Thymus (tissue), 11 donors: ENCODE measurements at regions not wholly inside any gene's neighbourhood (a gene's known extent, or its start where the extent isn't known, plus 50 kb on each side); places are given as distances from the start of the nearest gene placed in this dataset.

ENCODE experiments used
- DNase-seq, 9 donors: peaks; one replicate each; pipeline ENCODE4 v3.0.0-alpha.2; 2013; ENCODE audit warnings: low spot score in 9 of 9, low read depth in 6 of 9, missing footprints in 1 of 9
- H3K27ac ChIP-seq, 2 donors: one replicate each; pipeline ENCODE4 v1.5.1; 2013; ENCODE audit warnings: control low read depth in 1 of 2, low read depth in 1 of 2, low read length in 1 of 2, mild to moderate bottlenecking in 1 of 2, moderate library complexity in 1 of 2
- H3K27me3 ChIP-seq, 2 donors: one replicate each; pipeline ENCODE4 v1.5.1; 2013; ENCODE audit warnings: low read length in 1 of 2; ENCODE audit not compliant: control insufficient read depth in 2 of 2, insufficient read depth in 1 of 2
- H3K36me3 ChIP-seq, 2 donors: one replicate each; pipeline ENCODE4 v1.5.1; 2013; ENCODE audit warnings: low read length in 1 of 2, mild to moderate bottlenecking in 1 of 2, moderate library complexity in 1 of 2; ENCODE audit not compliant: control insufficient read depth in 2 of 2, insufficient read depth in 2 of 2
- H3K4me1 ChIP-seq, 2 donors: one replicate each; pipeline ENCODE4 v1.5.1; 2013; ENCODE audit warnings: low read length in 2 of 2; ENCODE audit not compliant: control insufficient read depth in 2 of 2, insufficient read depth in 2 of 2
- H3K4me3 ChIP-seq, 2 donors: one replicate each; pipeline ENCODE4 v1.5.1; 2013; ENCODE audit warnings: low read length in 2 of 2, control low read depth in 1 of 2, mild to moderate bottlenecking in 1 of 2
- H3K9me3 ChIP-seq, 2 donors: one replicate each; pipeline ENCODE4 v1.5.1; 2013; ENCODE audit warnings: low read length in 1 of 2, mild to moderate bottlenecking in 1 of 2; ENCODE audit not compliant: control insufficient read depth in 2 of 2, insufficient read depth in 1 of 2
- WGBS: extraction: QIAGEN DNeasy Blood & Tissue Kit; methylation state at CpG from one replicate; pipeline ENCODE4 v1.1.7; 2013; 5-methylcytosine and 5-hydroxymethylcytosine counted together
- donor health status: healthy.

DNA sequence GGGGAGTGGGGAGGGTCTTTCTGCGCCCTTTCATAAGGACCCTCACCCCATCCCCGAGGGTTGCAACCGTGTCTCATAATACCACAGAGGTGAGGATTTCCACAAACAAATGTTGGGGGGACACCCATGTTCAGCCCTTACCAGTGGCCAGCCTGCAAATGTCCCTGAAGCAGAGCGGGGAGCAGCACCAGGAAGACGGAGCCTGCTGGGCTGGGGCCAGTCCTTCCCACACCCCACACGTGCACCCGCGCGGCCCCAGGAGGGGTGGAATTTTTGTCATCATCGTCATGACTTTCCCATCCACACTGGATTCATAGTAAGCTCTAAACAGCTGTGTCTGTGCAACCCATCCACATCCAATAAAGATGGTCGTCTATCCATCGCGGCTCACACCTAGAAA, 409.8 kb downstream of the BRD1 start:
- no peak for DNase-seq
- 96% methylated on average over 13 of the region's 13 CpGs for WGBS
- no peaks in the 10 kb centered on the region for H3K4me1 ChIP-seq

DNA sequence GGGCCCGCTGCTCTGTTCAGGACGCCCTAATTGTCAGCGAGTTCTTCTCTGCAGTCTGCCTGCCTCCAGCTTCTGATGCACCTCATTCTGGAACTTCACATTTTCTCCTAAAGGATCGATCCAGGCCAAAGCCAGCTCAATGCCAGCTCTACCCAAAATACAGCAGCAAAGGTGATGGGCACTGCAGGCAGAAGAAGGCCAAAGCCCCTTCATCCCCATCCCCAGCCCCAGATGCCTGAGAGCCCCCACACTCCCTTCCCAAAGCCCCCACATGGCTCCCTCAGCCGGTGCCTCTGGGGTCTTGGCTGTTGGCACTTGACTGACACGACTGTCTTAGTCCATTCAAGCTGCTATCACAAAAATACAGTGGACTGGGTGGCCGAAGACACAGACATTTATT, 410.3 kb downstream of the BRD1 start:
- DNase-seq = no peak
- H3K27ac ChIP-seq = no peak overlapping the region
- 95% methylated on average over 7 of the region's 7 CpGs for WGBS
- no peak overlapping the region for H3K4me3 ChIP-seq
- H3K4me1 ChIP-seq = no peaks in the 10 kb centered on the region
- H3K36me3 ChIP-seq = no peaks in the 10 kb centered on the region
- H3K9me3 ChIP-seq = peaks cover 0 to 1% of the 10 kb centered on the region in 2 donors
- H3K27me3 ChIP-seq = peaks cover 0 to 6% of the 10 kb centered on the region in 2 donors

More for the DNA sequence above, 409.8 kb downstream of the BRD1 start:
- no peaks in the 10 kb centered on the region for H3K36me3 ChIP-seq
- H3K9me3 ChIP-seq = peaks cover 0 to 1% of the 10 kb centered on the region in 2 donors
- H3K27ac ChIP-seq = no peak overlapping the region
- peaks cover 0 to 6% of the 10 kb centered on the region in 2 donors for H3K27me3 ChIP-seq
- H3K4me3 ChIP-seq = no peak overlapping the region

DNA sequence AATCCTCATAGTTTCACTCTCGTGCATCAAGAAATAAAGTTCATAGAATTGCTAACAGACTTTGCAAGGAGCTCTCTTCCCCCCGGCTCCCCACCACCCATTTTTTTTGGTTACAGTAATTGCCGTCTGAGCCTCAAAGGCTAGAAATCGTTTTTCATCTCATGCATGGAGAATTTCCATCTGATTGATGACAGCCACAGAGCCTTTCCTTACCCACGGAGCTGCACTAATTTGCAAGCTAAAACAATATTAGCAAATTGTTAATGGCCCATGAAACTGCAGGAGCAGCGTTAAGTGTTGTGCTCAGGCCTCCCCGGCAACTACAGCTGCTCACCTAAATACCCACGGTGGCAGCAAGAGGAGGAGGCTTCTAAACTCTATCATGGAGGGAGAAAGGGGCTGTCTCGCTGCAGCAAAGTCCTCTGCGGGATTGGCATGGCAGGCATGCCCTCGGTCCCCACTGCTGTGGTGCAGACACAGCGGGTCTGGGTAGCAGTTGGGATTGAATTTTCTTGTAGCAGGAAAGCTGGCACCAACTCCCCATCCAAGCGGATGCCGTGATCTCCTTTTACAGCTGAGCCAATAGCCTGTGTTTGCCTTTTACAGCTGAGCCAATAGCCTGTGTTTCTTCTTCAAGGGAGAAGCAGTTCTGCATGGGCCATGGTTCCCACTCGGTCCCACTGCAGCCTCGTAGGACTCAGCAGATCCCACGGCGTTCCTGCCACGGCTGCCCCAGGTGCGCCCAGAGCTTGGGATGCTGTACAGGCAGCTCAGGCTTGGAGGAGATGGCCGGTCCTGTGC, 412.3 kb downstream of the BRD1 start:
- DNase-seq = no peak
- Histone ChIP-seq H3K9me3 (no peaks in the 10 kb centered on the region), H3K27ac (no peak overlapping the region), H3K4me3 (no peak overlapping the region), H3K27me3 (peaks cover 0 to 6% of the 10 kb centered on the region in 2 donors), H3K4me1 (no peaks in the 10 kb centered on the region), H3K36me3 (no peaks in the 10 kb centered on the region)
- 88% methylated on average over 21 of the region's 21 CpGs for WGBS

DNA sequence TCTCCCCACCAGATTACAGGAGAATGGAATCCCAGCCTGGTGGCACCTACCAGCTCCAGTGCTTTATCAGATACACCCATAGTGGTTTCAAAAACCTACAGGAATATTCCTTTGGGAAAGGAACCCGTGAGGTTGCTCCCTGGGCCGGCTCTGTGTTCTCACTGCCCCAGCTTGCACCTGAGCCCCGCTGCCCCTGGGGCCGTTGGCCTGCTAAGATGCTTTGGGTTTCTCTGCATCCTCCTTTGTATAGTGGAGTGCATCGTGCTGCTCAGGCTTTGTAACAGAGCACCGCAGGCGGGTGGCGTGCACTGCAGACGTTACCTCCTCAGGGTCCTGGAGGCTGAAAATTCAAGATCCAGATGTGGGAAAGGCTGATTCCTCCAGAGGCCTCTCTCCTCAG, 414.1 kb downstream of the BRD1 start:
- H3K36me3 ChIP-seq = no peaks in the 10 kb centered on the region
- no peak overlapping the region for H3K4me3 ChIP-seq
- H3K27ac ChIP-seq = no peak overlapping the region
- peaks cover 0 to 6% of the 10 kb centered on the region in 2 donors for H3K27me3 ChIP-seq
- no peaks in the 10 kb centered on the region for H3K9me3 ChIP-seq
- no peaks in the 10 kb centered on the region for H3K4me1 ChIP-seq
- no peak for DNase-seq
- 80% methylated on average over 9 of the region's 9 CpGs for WGBS

DNA sequence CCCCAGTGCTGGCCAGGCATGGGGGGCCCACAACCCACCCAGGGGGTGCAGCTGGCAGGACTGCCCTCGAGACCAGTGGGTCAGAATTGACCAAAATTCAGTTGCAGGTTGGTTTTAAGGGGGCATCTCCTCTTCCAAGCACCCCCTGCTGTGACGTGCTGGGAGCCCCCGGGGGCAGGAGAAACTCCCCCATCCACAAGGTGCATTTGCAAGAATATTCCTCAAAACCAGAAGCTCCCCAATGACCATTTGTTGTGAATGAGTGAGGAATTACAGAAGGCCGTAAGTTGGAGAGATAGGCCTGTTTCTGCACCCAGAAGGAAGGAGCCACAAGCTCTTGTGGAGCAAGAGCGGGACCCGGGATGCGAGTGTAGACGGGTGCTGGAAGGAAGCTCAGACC, 414.5 kb downstream of the BRD1 start:
- no peaks in the 10 kb centered on the region for H3K36me3 ChIP-seq
- H3K4me3 ChIP-seq = no peak overlapping the region
- H3K27ac ChIP-seq = no peak overlapping the region
- no peaks in the 10 kb centered on the region for H3K9me3 ChIP-seq
- 78% methylated on average over 8 of the region's 8 CpGs for WGBS
- no peaks in the 10 kb centered on the region for H3K4me1 ChIP-seq
- no peak for DNase-seq
- peaks cover 0 to 6% of the 10 kb centered on the region in 2 donors for H3K27me3 ChIP-seq

DNA sequence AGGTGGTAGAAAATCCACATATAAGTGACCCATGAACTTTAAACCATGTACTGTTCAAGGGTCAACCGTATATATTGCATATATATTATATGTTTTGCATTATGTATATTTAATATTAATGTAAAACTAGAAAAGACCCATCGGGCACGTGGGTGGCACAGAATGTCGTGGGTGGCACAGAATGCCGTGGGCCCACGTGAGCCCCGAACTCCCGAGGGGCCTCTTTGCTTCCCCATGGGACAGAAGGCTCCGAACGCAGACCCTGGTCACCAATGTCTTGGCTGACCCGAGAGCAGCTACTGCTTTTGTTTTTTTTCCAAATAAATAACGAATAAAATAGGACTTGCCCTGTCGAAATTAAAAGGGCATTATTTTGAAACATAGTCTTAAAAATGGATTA, 415.4 kb downstream of the BRD1 start:
- Histone ChIP-seq H3K27me3 (peaks cover 0 to 6% of the 10 kb centered on the region in 2 donors), H3K4me1 (no peaks in the 10 kb centered on the region), H3K9me3 (no peaks in the 10 kb centered on the region), H3K27ac (no peak overlapping the region), H3K36me3 (no peaks in the 10 kb centered on the region), H3K4me3 (no peak overlapping the region)
- WGBS = 89% methylated on average over 13 of the region's 13 CpGs
- DNase-seq = no peak

DNA sequence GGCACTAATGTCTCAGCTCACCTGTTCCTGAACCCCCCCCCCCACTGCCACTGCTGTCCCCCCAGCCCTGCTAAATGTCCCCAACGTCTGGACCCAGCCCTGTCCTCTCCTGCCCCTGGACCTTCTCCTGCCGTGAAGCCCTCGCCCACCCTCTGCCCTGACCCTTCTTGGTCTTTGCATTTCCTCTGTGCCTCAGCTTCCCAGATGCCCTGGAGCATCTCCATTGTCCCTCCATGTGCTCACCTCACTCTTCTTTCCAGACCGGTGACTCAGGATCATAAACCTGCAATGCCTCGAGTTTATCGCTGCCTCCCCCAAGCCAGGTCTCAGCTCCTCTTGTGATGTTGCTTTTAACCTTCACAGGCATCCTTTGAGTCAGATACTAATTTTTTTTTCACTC, 416.4 kb downstream of the BRD1 start:
- no peaks in the 10 kb centered on the region for H3K4me1 ChIP-seq
- no peak for DNase-seq
- H3K4me3 ChIP-seq = no peak overlapping the region
- no peaks in the 10 kb centered on the region for H3K9me3 ChIP-seq
- H3K27ac ChIP-seq = no peak overlapping the region
- 89% methylated on average over 6 of the region's 6 CpGs for WGBS
- peaks cover 0 to 6% of the 10 kb centered on the region in 2 donors for H3K27me3 ChIP-seq
- H3K36me3 ChIP-seq = no peaks in the 10 kb centered on the region

DNA sequence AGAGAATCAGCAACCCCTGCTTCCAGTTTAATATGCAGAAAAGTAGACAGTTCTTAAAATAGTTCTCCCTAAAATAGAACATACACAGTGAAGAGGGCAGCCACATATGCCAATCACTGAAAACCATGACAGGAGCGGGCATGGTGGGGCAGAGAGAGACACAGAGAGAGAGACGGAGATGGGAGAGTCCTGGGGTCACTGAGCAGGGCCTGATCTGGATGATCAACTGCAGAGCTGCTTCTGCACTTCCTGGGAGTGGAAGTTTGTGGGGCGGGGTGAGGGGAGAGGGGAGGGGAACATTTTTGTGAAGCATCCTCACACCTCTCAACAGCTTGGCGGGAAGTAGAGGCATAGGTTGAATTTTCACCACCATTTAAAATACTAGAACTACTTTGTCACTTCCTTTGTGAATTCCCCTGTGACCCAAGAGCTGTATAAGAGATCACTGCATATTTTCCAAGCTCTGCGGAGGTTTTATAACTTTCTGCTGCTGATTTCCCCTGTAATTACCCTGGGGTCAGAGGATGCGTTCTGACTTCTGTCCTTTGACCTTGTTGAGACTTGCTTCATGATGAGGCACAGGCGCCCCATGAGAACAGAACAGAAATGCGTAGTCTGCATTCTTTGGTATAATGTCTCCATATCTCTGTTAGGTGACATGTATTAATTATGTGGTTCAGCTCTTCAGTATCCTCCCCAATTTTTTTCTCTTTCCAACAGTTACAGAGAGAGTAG, 419.4 kb downstream of the BRD1 start:
- no peak overlapping the region for H3K4me3 ChIP-seq
- H3K9me3 ChIP-seq = no peaks in the 10 kb centered on the region
- no peak overlapping the region for H3K27ac ChIP-seq
- 82% methylated on average over 8 of the region's 8 CpGs for WGBS
- DNase-seq = no peak
- H3K36me3 ChIP-seq = no peaks in the 10 kb centered on the region
- no peaks in the 10 kb centered on the region for H3K4me1 ChIP-seq
- H3K27me3 ChIP-seq = peaks cover 0 to 9% of the 10 kb centered on the region in 2 donors

DNA sequence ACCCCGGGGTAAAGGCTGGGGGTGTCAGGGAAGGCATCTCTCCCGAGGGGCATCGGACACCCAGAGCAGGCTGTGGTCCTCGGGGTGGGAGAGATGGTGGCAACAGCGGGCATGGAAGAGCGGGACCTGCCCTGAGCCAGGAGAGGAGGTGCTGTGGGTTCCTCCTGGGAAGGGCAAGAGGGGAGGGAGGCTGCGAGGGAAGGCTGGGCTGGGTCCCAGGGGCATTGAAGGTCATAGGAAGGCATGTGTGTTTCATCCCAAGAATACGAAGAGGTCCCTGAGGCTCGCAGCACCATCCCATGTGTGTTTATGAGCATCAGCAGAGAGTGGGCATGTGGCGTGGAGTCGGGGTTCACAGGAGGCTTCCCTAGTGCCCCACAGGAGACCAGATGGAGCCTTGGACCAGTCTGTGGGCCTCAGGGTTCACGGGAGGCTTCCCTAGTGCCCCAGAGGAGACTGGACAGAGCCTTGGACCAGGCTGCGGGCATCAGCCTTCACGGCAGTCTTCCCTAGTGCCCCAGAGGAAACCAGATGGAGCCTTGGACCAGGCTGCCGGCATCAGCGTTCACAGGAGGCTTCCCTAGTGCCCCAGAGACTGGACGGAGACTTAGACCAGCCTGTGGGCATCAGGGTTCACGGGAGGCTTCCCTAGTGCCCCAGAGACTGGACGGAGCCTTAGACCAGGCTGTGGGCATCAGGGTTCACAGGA, 420.6 kb downstream of the BRD1 start:
- no peak for DNase-seq
- 84% methylated on average over 19 of the region's 19 CpGs for WGBS
- Histone ChIP-seq H3K27ac (no peak overlapping the region), H3K4me3 (no peak overlapping the region), H3K27me3 (peaks cover 0 to 6% of the 10 kb centered on the region in 2 donors), H3K4me1 (no peaks in the 10 kb centered on the region), H3K36me3 (no peaks in the 10 kb centered on the region), H3K9me3 (no peaks in the 10 kb centered on the region)
